Retinal pigment epithelial cell (primary cell): ENCODE measurements at regions not wholly inside any gene's neighbourhood (a gene's known extent, or its start where the extent isn't known, plus 50 kb on each side); places are given as distances from the start of the nearest gene placed in this dataset.

Source experiments
- DNase-seq: peaks from one replicate; pipeline ENCODE4 v3.0.0-alpha.2; 2010; ENCODE audit warnings: low read depth
- H3K4me3 ChIP-seq: 2 replicates; pipeline ENCODE4 v1.5.1; 2011; ENCODE audit warnings: mild to moderate bottlenecking, low read length, control low read depth, moderate library complexity
- CTCF ChIP-seq: conservative IDR thresholded peaks from 2 replicates; pipeline ENCODE4 v1.5.1; 2011; ENCODE audit warnings: low read depth, low read length, control low read depth, inconsistent platforms

- no peak for TF ChIP-seq CTCF
- no peak for DNase-seq
- no peak overlapping the region for H3K4me3 ChIP-seq
Observed at GRCh38 chr5:114999176-114999575, 170.5 kb downstream of the TRIM36 start.

DNA sequence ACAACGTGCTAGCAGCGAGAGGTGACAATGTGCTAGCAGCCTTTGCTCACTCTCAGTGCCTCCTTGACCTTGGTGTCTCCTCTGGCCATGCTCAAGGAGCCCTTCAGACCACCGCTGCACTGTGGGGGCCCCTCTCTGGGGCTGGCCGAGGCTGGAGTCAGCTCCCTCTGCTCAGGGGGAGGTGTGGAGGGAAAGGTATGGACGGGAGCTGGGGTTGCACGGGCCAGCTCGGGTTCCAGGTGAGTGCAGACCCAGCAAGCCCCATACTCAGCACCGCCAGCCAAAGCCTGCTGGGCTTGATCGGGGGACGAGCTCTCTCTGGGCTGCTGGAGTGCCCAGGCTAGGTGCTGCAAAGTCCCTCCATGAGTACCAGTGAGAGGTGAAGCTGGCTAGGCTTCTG is 180.2 kb downstream of the TRIM36 start:
- TF ChIP-seq CTCF: no peak
- no peak for DNase-seq
- H3K4me3 ChIP-seq: no peak overlapping the region

DNA sequence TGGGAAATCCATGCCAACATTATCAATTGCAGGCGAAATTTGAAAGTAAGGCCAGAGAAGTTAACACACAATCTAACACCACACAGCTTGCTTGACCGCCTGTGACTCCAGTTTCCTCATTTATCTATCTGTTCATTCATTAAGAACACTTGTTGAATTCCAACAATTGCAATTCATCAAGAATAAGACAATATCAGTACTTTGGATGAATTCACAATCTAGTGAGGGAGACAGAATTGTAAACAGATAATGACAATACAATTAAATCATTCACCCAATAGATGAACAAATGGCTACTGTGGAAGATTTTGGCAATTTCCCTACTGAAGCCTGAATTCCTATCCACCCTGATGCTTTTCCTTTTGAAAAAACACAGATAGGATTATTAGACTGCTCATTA is 181.6 kb downstream of the TRIM36 start:
- DNase-seq: no peak
- H3K4me3 ChIP-seq: no peak overlapping the region
- TF ChIP-seq CTCF: no peak

- TF ChIP-seq CTCF: no peak
- no peak overlapping the region for H3K4me3 ChIP-seq
- DNase-seq: no peak
Observed at GRCh38 chr5:114984796-114985195, 184.9 kb downstream of the TRIM36 start.

GRCh38 chr5:114981111-114981510 is 188.6 kb downstream of the TRIM36 start:
- DNase-seq: no peak
- no peak for TF ChIP-seq CTCF
- H3K4me3 ChIP-seq: no peak overlapping the region

DNA sequence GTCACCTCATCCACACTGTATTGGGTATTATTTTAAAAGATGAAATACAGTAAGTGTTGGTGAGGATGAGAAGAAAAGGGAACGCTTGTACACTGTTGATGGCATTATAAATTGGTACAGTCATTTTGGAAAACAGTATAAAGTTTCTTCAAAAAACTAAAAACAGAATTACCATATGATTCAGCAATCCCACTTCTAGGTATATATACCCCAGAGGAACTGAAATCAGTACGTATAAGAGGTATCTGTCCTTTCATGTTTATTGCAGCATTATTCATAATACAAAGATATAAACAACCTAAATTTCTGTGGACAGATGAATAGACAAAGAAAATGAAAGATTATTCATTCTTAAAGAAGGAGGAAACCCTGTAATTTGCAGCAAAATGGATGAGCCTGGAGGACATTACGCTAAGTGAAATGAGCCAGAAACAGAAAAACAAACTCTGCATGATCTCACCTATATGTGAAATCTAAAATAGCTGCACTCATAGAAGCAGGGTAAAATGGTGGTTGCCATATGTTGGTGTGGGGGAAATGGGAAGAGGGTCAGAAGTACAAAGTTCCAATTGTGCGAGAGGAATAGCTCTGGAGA is 191.6 kb downstream of the TRIM36 start:
- TF ChIP-seq CTCF: no peak
- DNase-seq: no peak
- H3K4me3 ChIP-seq: no peak overlapping the region

DNA sequence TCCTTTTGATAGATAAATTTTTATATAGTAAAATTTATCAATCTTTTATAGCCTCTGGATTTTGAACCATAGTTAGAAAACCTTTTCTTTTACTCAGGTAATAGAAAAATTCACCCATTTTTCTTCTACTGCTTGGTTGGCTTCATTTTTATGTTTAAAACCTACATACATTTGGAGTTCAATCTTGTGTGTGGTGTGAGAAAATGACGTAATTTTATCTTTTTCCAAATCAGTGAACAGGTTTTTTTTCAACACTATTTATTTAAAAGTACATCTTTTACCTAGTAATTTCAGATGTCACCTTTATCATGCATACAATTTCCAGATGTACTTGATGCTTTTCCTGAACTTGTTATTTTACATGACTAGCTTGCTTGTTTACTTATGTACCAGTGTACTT is 200.2 kb downstream of the TRIM36 start:
- no peak overlapping the region for H3K4me3 ChIP-seq
- no peak for TF ChIP-seq CTCF

More for the DNA sequence above, 200.2 kb downstream of the TRIM36 start:
- DNase-seq: no peak
